C4-2B (cell line): ENCODE measurements at regions not wholly inside any gene's neighbourhood (a gene's known extent, or its start where the extent isn't known, plus 50 kb on each side); places are given as distances from the start of the nearest gene placed in this dataset.

Source experiments
- CTCF ChIP-seq: fragments of 450-650 bp; conservative IDR thresholded peaks from 2 replicates; pipeline ENCODE4 v1.5.1; 2017; ENCODE audit warnings: mild to moderate bottlenecking
- ZFX ChIP-seq: fragments of 450-650 bp; IDR thresholded peaks from 2 replicates; pipeline ENCODE4 v1.6.1; 2017

GRCh38 chr5:118434522-118434921 is 553.8 kb downstream of the DTWD2 start:
- no peak for TF ChIP-seq CTCF
- TF ChIP-seq ZFX, result no peak
